Keratinocyte (primary cell): ENCODE measurements at regions not wholly inside any gene's neighbourhood (a gene's known extent, or its start where the extent isn't known, plus 50 kb on each side); places are given as distances from the start of the nearest gene placed in this dataset.

Source experiments
- EZH2 ChIP-seq: IDR thresholded peaks from one replicate; pipeline ENCODE4 v1.6.1; 2012; ENCODE audit warnings: inconsistent platforms, mild to moderate bottlenecking, low read length, moderate library complexity
- TF ChIP-seq, protein P1 (sequence below), 3 experiments: IDR thresholded peaks in 1 of 3; conservative IDR thresholded peaks in 1 of 3; optimal IDR thresholded peaks in 1 of 3; 2 replicates in 2 of 3; 3 replicates in 1 of 3; pipeline versions ENCODE3 to v1.5.1; 2011; ENCODE audit warnings: low read length in 3 of 3, mild to moderate bottlenecking in 3 of 3, moderate library complexity in 2 of 3, control low read depth in 1 of 3, inconsistent platforms in 1 of 3; ENCODE audit not compliant: insufficient read depth in 2 of 3; ENCODE audit errors: extremely low read depth in 1 of 3

DNA sequence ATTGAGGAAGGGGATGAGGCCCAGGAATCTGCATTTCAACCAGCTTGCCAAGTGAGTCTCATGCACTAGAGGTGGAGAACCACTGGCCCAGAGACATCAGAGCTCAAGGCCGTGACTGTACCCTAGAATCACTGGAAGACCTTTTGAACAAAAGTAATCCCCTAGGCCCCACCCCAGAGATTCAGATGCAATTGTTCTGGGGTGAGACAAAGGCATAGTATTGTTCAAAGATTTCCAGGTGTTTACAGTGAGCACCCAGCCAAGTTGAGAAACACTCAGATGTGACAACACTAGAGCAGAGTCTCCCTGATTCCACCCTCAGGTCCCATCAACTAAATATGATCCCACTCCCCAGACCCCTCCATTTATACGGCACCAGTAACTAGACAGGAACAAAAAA, 290.3 kb upstream of the TLE3 start:
- TF ChIP-seq, protein P1, sequence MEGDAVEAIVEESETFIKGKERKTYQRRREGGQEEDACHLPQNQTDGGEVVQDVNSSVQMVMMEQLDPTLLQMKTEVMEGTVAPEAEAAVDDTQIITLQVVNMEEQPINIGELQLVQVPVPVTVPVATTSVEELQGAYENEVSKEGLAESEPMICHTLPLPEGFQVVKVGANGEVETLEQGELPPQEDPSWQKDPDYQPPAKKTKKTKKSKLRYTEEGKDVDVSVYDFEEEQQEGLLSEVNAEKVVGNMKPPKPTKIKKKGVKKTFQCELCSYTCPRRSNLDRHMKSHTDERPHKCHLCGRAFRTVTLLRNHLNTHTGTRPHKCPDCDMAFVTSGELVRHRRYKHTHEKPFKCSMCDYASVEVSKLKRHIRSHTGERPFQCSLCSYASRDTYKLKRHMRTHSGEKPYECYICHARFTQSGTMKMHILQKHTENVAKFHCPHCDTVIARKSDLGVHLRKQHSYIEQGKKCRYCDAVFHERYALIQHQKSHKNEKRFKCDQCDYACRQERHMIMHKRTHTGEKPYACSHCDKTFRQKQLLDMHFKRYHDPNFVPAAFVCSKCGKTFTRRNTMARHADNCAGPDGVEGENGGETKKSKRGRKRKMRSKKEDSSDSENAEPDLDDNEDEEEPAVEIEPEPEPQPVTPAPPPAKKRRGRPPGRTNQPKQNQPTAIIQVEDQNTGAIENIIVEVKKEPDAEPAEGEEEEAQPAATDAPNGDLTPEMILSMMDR (optimal IDR thresholded peaks at IDR 0.05 in 1 of 3, IDR thresholded peaks at IDR 0.05 in 1 of 3, conservative IDR thresholded peaks at IDR 0.05 in 1 of 3; ENCODE audit: extremely low read depth in 1 of 3, insufficient read depth in 2 of 3, low read length in 3 of 3): no peak
- no peak for TF ChIP-seq EZH2
